ENCODE measurements at regions not wholly inside any gene's neighbourhood (a gene's known extent, or its start where the extent isn't known, plus 50 kb on each side); places are given as distances from the start of the nearest gene placed in this dataset.

DNA sequence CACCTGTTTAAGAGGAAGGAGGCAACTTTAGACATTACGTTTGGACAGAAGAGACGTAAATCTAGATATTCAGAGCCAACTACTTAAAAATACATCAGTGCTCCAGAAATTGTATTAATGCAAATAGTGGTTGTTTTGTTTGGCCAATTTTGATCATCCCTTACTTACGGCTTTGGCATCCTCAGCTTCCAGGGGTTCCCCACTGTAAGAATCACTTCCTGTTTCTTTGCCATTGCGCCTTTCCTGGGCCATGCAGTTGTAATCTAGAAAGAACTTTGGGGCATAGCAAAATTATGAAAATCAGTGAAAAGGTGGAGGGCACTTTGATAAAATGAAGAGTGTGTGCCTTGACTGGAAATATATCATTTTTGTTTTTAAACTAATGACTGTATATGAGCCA lies 537.2 kb upstream of the TLE4 start:
- Histone ChIP-seq H2AFZ (ENCODE audit: low read depth, low read length, severe bottlenecking) (no peak overlapping the region), H4K20me1 (ENCODE audit: low read depth, low read length) (no peaks in the 10 kb centered on the region), H3K9me3 (ENCODE audit: insufficient read depth, low read length) (no peaks in the 10 kb centered on the region), H3K9me2 (replicated peaks; ENCODE audit: insufficient read depth, low read length) (no peaks in the 10 kb centered on the region), H3K4me2 (ENCODE audit: low read depth, low read length, poor library complexity, severe bottlenecking) (no peak overlapping the region), H3K79me2 (ENCODE audit: insufficient read depth, low read length) (no peaks in the 10 kb centered on the region), H3K36me3 (ENCODE audit: low read length) (no peaks in the 10 kb centered on the region), H3K4me3 (ENCODE audit: insufficient read depth, low read length, poor library complexity, severe bottlenecking) (no peak overlapping the region), H3K27me3 (ENCODE audit: low read length) (no peaks in the 10 kb centered on the region), H3K9ac (ENCODE audit: low read length) (no peak overlapping the region), H3K27ac (ENCODE audit: low read depth, low read length) (no peak overlapping the region), H3F3A (ENCODE audit: insufficient read depth) (no peaks in the 10 kb centered on the region)
- TF ChIP-seq CTCF (IDR thresholded peaks at IDR 0.05; ENCODE audit: insufficient read depth, low read length, poor library complexity, severe bottlenecking) (no peak), EZH2phosphoT487 (conservative IDR thresholded peaks at IDR 0.05; ENCODE audit: low read length) (no peak)

- Histone ChIP-seq H3F3A (ENCODE audit: insufficient read depth) (no peaks in the 10 kb centered on the region), H3K4me3 (ENCODE audit: insufficient read depth, low read length, poor library complexity, severe bottlenecking) (no peak overlapping the region), H3K27ac (ENCODE audit: low read depth, low read length) (no peak overlapping the region), H3K9me2 (replicated peaks; ENCODE audit: insufficient read depth, low read length) (no peaks in the 10 kb centered on the region), H3K36me3 (ENCODE audit: low read length) (no peaks in the 10 kb centered on the region), H3K4me2 (ENCODE audit: low read depth, low read length, poor library complexity, severe bottlenecking) (no peak overlapping the region), H4K20me1 (ENCODE audit: low read depth, low read length) (no peaks in the 10 kb centered on the region), H2AFZ (ENCODE audit: low read depth, low read length, severe bottlenecking) (no peak overlapping the region), H3K27me3 (ENCODE audit: low read length) (no peaks in the 10 kb centered on the region), H3K9ac (ENCODE audit: low read length) (no peak overlapping the region), H3K9me3 (ENCODE audit: insufficient read depth, low read length) (no peaks in the 10 kb centered on the region), H3K79me2 (ENCODE audit: insufficient read depth, low read length) (no peaks in the 10 kb centered on the region)
- TF ChIP-seq CTCF (IDR thresholded peaks at IDR 0.05; ENCODE audit: insufficient read depth, low read length, poor library complexity, severe bottlenecking) (no peak), EZH2phosphoT487 (conservative IDR thresholded peaks at IDR 0.05; ENCODE audit: low read length) (no peak)
Observed at GRCh38 chr9:79037338-79037737, 534.4 kb upstream of the TLE4 start.

- Histone ChIP-seq H4K20me1 (ENCODE audit: low read depth, low read length) (no peaks in the 10 kb centered on the region), H3K9ac (ENCODE audit: low read length) (no peak overlapping the region), H3K9me2 (replicated peaks; ENCODE audit: insufficient read depth, low read length) (no peaks in the 10 kb centered on the region), H2AFZ (ENCODE audit: low read depth, low read length, severe bottlenecking) (no peak overlapping the region), H3K79me2 (ENCODE audit: insufficient read depth, low read length) (no peaks in the 10 kb centered on the region), H3K4me3 (ENCODE audit: insufficient read depth, low read length, poor library complexity, severe bottlenecking) (no peak overlapping the region), H3K27me3 (ENCODE audit: low read length) (no peaks in the 10 kb centered on the region), H3K36me3 (ENCODE audit: low read length) (no peaks in the 10 kb centered on the region), H3K9me3 (ENCODE audit: insufficient read depth, low read length) (no peaks in the 10 kb centered on the region), H3K4me2 (ENCODE audit: low read depth, low read length, poor library complexity, severe bottlenecking) (no peak overlapping the region), H3K27ac (ENCODE audit: low read depth, low read length) (no peak overlapping the region), H3F3A (ENCODE audit: insufficient read depth) (no peaks in the 10 kb centered on the region)
- TF ChIP-seq EZH2phosphoT487 (conservative IDR thresholded peaks at IDR 0.05; ENCODE audit: low read length): no peak
- TF ChIP-seq CTCF (IDR thresholded peaks at IDR 0.05; ENCODE audit: insufficient read depth, low read length, poor library complexity, severe bottlenecking): no peak
Observed at GRCh38 chr9:79040671-79041070, 531.1 kb upstream of the TLE4 start.

DNA sequence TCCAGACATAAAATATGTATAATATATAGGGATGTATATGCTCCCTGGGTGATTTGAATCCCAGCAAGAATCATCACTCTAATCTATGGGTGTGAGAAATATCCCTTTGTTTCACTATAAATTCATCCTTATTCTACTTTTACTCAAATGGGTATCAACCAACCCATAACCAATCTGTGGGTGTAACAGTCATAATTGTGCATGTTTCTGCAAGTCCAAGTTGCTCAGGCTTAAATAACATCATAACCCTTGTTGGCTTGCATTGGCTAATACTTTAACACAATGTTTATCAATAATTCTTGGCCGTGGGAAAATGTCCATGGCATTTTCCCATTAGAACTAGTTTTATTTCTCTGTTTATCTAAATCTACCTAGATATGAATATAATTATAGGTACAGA lies 530.5 kb upstream of the TLE4 start:
- H3K27ac ChIP-seq (ENCODE audit: low read depth, low read length): no peak overlapping the region
- no peaks in the 10 kb centered on the region for H3K27me3 ChIP-seq (ENCODE audit: low read length)
- no peaks in the 10 kb centered on the region for H3F3A ChIP-seq (ENCODE audit: insufficient read depth)
- H3K4me3 ChIP-seq (ENCODE audit: insufficient read depth, low read length, poor library complexity, severe bottlenecking): no peak overlapping the region
- H3K9me2 ChIP-seq (replicated peaks; ENCODE audit: insufficient read depth, low read length): no peaks in the 10 kb centered on the region
- H3K9ac ChIP-seq (ENCODE audit: low read length): no peak overlapping the region
- H2AFZ ChIP-seq (ENCODE audit: low read depth, low read length, severe bottlenecking): no peak overlapping the region
- H3K36me3 ChIP-seq (ENCODE audit: low read length): no peaks in the 10 kb centered on the region
- no peaks in the 10 kb centered on the region for H3K79me2 ChIP-seq (ENCODE audit: insufficient read depth, low read length)
- TF ChIP-seq CTCF (IDR thresholded peaks at IDR 0.05; ENCODE audit: insufficient read depth, low read length, poor library complexity, severe bottlenecking) (no peak), EZH2phosphoT487 (conservative IDR thresholded peaks at IDR 0.05; ENCODE audit: low read length) (no peak)
- no peaks in the 10 kb centered on the region for H3K9me3 ChIP-seq (ENCODE audit: insufficient read depth, low read length)
- H4K20me1 ChIP-seq (ENCODE audit: low read depth, low read length): no peaks in the 10 kb centered on the region
- no peak overlapping the region for H3K4me2 ChIP-seq (ENCODE audit: low read depth, low read length, poor library complexity, severe bottlenecking)
